GM12872 (cell line): ENCODE measurements at regions not wholly inside any gene's neighbourhood (a gene's known extent, or its start where the extent isn't known, plus 50 kb on each side); places are given as distances from the start of the nearest gene placed in this dataset.

Experiments used
- TF ChIP-seq, protein P1 (sequence below): IDR thresholded peaks from 3 replicates; pipeline ENCODE4 v1.5.1; 2011; ENCODE audit warnings: low read depth, mild to moderate bottlenecking, low read length, moderate library complexity; ENCODE audit not compliant: insufficient read depth

DNA sequence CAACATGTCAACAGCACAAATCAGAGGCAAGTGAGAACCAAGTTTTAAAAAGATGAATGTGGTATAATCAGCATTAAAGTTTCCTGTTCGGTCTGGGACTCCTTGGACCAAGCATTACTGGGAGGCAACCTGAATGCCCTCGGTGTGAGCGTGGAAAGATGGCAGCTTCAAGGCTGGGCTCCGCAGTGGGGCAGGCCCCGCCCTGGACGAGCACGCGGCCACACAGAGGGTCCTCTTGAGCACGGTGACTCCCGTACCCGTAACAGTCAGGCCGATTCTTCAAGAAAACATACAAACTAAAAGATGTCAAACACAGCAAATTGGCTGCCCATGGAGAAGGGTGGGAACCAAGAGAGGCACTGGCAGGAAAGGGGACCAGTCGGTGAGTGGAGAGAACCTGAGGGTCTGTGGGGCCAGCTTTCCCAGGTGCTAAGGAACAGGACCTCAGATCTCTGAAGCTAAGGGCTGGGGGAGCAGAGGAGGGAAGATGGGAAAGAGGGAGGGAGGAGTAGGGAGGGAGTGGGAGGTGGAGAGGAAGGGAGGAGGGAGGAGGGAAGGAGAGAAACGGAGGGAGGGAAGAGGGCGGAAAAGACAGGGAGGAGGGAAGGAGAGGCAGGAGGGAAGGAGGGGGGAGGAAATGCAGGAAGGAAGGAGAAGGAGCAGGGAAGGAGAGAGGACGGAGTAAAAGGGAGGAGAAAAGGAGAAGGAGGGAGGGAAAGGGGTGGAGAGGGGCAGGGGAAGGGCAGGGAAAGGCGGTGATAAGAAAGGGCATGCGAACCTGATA, 71.2 kb upstream of the FAM20C start:
- TF ChIP-seq, protein P1, sequence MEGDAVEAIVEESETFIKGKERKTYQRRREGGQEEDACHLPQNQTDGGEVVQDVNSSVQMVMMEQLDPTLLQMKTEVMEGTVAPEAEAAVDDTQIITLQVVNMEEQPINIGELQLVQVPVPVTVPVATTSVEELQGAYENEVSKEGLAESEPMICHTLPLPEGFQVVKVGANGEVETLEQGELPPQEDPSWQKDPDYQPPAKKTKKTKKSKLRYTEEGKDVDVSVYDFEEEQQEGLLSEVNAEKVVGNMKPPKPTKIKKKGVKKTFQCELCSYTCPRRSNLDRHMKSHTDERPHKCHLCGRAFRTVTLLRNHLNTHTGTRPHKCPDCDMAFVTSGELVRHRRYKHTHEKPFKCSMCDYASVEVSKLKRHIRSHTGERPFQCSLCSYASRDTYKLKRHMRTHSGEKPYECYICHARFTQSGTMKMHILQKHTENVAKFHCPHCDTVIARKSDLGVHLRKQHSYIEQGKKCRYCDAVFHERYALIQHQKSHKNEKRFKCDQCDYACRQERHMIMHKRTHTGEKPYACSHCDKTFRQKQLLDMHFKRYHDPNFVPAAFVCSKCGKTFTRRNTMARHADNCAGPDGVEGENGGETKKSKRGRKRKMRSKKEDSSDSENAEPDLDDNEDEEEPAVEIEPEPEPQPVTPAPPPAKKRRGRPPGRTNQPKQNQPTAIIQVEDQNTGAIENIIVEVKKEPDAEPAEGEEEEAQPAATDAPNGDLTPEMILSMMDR = no peak

DNA sequence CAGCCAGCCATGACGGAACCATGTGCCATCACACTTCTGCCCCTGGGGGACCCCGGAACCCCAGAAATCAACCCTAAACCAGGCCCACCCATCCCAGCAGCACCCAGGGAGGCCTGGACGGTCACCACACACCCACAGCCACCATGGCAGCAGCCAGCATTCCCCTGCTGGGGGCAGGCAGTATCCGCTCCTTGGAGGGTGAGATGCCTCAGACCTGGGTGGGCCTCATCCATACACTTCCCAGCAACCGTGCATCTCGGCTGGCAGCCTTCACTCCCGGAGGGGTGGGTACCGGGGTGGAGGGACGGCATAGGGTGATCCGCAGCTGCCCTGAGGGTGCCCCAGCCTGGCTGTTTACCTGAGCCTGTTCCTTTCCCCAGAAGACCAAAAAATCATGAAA, 69.1 kb upstream of the FAM20C start:
- TF ChIP-seq, protein P1 = no peak

DNA sequence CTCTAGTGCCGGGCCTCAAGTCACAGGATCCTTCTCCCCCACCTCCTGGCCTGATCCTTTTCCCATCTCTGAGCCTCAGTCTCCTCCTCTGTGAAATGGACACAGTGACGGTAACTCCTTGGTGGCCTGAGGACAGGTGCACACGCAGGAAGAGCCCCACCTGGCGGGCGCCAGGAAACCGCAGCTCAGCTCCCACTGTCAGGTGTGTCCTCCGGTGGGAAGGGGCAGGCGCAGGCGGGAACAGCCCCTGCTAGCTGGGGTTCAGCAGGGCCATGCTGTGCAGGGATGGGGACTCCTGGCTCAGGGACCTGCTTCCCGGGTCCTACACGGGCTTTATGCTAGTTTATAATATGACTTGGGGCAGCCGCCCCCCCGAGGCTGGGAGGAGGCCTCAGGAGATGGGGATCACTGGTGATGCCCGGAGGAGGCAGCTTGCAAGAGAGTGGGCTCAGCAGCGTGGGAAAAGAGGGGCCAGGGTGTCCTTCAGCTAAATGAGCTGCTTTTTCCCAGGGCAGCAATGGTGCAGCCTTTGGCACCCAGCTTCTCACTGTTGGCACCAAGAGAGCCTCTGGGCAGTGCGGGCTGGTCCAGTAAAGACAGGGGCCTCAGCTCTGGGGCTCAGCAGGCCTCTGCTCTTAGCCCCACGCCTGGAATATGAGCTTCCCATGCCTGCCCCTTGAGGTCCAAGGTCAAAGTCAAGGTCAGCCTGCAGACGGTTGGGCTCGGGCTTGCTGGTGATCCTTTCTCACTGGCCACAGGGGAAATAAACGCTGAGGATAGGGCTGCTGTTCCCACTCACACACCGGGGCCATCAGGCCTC, 68.0 kb upstream of the FAM20C start:
- TF ChIP-seq, protein P1 = no peak

DNA sequence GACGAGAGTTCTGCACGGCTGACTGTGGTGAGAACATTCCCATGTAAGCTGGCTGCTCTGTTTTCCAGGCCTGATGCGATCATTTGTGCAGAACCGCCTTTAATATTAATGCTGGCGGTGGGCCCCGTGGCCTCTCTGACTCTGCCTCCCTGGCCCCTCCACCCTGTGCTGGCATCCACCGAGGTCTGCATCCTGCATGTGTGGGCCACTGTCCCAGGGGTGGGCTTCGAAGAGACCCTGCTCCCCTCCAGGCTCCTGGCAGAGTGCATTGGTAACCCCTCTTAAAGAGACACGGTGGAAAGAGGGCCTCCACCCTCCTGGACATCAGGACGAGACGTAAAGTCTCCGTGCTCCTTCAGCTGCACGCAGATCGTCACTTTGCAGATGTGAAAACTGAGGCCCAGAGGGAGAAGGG, 67.3 kb upstream of the FAM20C start:
- TF ChIP-seq, protein P1 = no peak

DNA sequence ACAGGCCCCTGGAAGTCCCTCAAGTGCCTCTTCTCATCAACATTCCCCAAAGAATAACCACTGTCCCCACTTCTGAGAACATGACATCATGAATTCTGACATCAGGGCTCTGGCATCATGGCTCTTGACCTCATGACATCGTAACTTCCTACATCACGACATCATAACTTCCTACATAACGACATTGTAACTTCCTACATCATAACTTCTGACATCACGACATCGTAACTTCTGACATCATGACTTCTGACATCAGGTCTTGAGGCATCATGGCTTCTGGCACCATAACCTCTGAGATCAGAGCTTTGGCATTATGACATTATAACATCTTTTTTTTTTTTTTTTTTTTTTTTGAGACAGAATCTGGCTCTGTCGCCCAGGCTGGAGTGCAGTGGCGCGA, 66.7 kb upstream of the FAM20C start:
- TF ChIP-seq, protein P1 = no peak

DNA sequence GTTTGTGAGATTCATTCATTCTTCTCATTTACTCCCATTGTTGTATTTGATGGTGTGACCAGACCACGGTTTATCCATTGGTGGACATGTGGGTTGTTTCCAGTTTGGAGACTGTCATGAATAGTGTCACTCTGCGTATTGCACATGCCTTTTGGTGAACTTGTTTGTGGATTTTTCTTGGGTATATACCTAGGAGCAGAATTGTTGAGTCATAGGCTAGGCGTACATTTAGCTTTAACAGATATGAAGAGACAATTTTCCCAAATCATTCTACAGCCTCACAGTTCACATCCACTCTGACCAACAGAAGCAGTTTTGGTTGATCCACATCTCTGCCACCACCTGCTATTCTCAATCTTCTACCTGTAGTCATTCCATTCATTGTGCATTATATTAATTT, 66.0 kb upstream of the FAM20C start:
- TF ChIP-seq, protein P1 = no peak

DNA sequence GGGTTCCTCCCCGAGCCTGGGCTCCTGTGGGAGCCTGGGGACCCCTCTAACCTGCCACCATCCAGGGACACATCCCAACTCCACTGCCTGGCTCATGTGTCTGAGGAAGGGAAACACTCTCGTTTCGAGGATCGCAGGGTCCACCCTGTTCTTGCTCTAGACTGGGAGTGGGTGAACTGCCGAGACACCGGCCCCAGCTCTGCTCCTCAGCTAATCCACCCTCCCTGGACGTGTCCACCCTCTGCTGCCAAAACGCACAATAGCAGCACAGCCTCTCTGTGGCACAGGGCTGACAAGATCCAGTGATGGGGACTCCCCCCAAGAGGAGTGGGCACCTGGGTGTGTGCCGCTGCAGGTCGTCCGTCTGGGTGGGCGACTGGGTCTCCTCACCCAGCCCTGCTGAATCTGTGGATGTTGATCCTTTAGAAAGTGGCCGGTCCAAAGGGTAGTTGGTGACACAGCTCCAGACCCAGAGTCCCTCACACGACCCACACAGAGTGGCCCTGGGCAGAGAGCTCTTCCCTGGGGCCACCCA, 65.2 kb upstream of the FAM20C start:
- TF ChIP-seq, protein P1 = no peak
